ENCODE measurements at regions not wholly inside any gene's neighbourhood (a gene's known extent, or its start where the extent isn't known, plus 50 kb on each side); places are given as distances from the start of the nearest gene placed in this dataset.

- no peaks in the 10 kb centered on the region for H3K9me2 ChIP-seq (ENCODE audit: insufficient read depth, low read length)
- H3K27me3 ChIP-seq (ENCODE audit: insufficient read depth, low read depth, low read length): no peaks in the 10 kb centered on the region
- no peak overlapping the region for H2AFZ ChIP-seq (ENCODE audit: low read depth, low read length)
- no peak for TF ChIP-seq MXI1 (conservative IDR thresholded peaks at IDR 0.05; ENCODE audit: poor library complexity, severe bottlenecking)
- no peak for TF ChIP-seq SMC3 (conservative IDR thresholded peaks at IDR 0.05; ENCODE audit: poor library complexity)
- TF ChIP-seq RAD21 (conservative IDR thresholded peaks at IDR 0.05): no peak
- TF ChIP-seq TAF1 (IDR thresholded peaks at IDR 0.05; ENCODE audit: low read depth): no peak
- TF ChIP-seq POLR2AphosphoS5 (IDR thresholded peaks at IDR 0.05): no peak
- TF ChIP-seq CTCF (IDR thresholded peaks at IDR 0.05; ENCODE audit: poor library complexity, severe bottlenecking): no peak
- no peak for TF ChIP-seq REST (IDR thresholded peaks at IDR 0.05; ENCODE audit: borderline replicate concordance)
- no peak for TF ChIP-seq EP300 (conservative IDR thresholded peaks at IDR 0.05; ENCODE audit: poor library complexity, severe bottlenecking)
- TF ChIP-seq EZH2 (IDR thresholded peaks at IDR 0.05; ENCODE audit: borderline replicate concordance, insufficient read depth, low read length, poor library complexity, severe bottlenecking): no peak
- no peaks in the 10 kb centered on the region for H3K36me3 ChIP-seq (ENCODE audit: insufficient read depth, low read length)
- no peaks in the 10 kb centered on the region for H3F3A ChIP-seq (ENCODE audit: insufficient read depth, low read length, poor library complexity, severe bottlenecking)
- H3K4me2 ChIP-seq (ENCODE audit: low read length): no peak overlapping the region
- no peaks in the 10 kb centered on the region for H3K79me2 ChIP-seq (replicated peaks; ENCODE audit: insufficient read depth, low read length)
- no peak overlapping the region for H3K4me3 ChIP-seq (ENCODE audit: low read length)
- no peaks in the 10 kb centered on the region for H3K9me3 ChIP-seq (ENCODE audit: low read length)
- H4K20me1 ChIP-seq (ENCODE audit: insufficient read depth): no peaks in the 10 kb centered on the region
- H3K9ac ChIP-seq (ENCODE audit: low read length): no peak overlapping the region
- no peak overlapping the region for H3K27ac ChIP-seq (ENCODE audit: low read length)
Measured at GRCh38 chr5:74562122-74562521, 78.4 kb downstream of the ENC1 start.

- no peak overlapping the region for H3K9ac ChIP-seq (ENCODE audit: low read length)
- H3F3A ChIP-seq (ENCODE audit: insufficient read depth, low read length, poor library complexity, severe bottlenecking): no peaks in the 10 kb centered on the region
- H3K27me3 ChIP-seq (ENCODE audit: insufficient read depth, low read depth, low read length): no peaks in the 10 kb centered on the region
- H3K79me2 ChIP-seq (replicated peaks; ENCODE audit: insufficient read depth, low read length): no peaks in the 10 kb centered on the region
- no peak for TF ChIP-seq SMC3 (conservative IDR thresholded peaks at IDR 0.05; ENCODE audit: poor library complexity)
- no peaks in the 10 kb centered on the region for H3K36me3 ChIP-seq (ENCODE audit: insufficient read depth, low read length)
- no peak overlapping the region for H3K4me3 ChIP-seq (ENCODE audit: low read length)
- H3K4me2 ChIP-seq (ENCODE audit: low read length): no peak overlapping the region
- H3K9me2 ChIP-seq (ENCODE audit: insufficient read depth, low read length): no peaks in the 10 kb centered on the region
- no peaks in the 10 kb centered on the region for H4K20me1 ChIP-seq (ENCODE audit: insufficient read depth)
- H3K9me3 ChIP-seq (ENCODE audit: low read length): no peaks in the 10 kb centered on the region
- no peak overlapping the region for H3K27ac ChIP-seq (ENCODE audit: low read length)
- no peak overlapping the region for H2AFZ ChIP-seq (ENCODE audit: low read depth, low read length)
Measured at GRCh38 chr5:74560245-74560644, 80.3 kb downstream of the ENC1 start.
